Fibroblast of skin of left biceps (primary cell): ENCODE measurements at regions not wholly inside any gene's neighbourhood (a gene's known extent, or its start where the extent isn't known, plus 50 kb on each side); places are given as distances from the start of the nearest gene placed in this dataset.
"Not testable (repeated sequence)": the region's sequence is repeated elsewhere in the genome, so short reads cannot be mapped to it uniquely, and the experiment has no call there.

Experiments
- DNase-seq, 2 experiments: peaks; one replicate each; pipeline ENCODE4 v3.0.0-alpha.2; 2013; ENCODE audit warnings: low read depth in 2 of 2

DNA sequence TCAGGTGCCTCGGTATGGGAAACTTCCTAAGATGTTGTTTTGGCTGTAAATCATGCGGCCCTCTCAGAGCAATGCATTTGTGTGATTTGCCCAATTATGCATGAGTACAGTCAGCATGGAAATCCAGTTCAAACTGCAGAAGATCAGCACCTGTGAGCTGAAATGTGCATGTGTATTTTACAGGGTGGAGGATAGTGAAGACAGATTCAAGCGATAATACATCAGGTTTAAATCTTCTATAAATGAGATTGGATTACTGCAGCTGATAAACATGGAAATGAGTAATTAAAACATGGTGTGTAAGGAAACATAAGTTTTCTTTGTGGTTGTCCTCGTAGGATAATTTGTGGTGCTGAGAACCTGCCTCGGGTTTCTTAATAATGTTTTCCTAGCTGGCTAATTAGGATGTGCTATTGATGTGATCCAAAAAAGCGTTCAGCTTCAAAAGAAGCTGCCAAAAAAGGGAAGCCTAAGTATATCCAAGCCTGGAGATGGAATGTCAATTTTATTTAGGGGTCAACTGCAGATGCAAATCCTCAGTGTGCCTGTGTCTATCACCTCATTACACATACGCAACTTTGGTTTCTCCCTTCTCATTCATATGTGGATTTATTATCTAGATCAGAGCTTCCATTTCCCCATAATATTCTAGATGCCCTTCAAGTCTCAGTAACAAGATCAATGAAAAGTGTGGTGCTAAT, 117.1 kb upstream of the CCDC28A start:
- no peak for DNase-seq

DNA sequence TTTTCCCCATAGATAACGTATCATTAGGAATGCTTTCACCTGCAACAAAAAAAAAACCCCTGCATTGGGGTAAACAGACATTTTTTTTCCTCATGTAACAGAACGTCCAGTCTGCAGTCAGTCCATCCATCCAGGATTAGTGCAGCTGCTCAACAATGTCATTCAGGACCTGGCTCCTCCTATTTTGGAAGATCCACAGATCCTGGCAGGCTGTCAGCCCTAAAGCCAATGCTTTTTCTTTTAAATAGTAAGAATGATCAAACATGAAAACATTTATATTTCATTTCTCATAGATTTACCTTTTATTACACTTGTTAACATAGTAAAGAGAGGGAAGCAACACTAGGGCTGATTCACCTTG, 116.5 kb upstream of the CCDC28A start:
- no peak for DNase-seq

DNA sequence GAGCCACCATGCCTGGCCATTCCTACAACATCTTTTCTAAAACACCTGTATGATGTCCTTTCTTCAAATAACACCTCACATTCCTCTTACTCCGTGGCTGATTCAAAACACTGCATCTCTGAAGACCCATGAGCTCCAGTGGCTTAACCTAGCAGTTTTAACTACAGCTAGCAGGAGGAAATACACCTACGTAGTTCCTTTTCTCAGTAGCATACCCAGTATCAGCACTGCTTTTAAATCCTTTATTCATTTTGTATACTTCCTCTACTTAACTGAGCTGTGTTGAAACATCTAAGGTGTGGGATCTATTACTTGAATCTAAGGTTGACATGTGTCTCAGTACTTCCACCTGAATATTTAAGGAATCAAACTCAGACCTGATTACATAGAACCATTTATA, 113.6 kb upstream of the CCDC28A start:
- DNase-seq: no peak

DNA sequence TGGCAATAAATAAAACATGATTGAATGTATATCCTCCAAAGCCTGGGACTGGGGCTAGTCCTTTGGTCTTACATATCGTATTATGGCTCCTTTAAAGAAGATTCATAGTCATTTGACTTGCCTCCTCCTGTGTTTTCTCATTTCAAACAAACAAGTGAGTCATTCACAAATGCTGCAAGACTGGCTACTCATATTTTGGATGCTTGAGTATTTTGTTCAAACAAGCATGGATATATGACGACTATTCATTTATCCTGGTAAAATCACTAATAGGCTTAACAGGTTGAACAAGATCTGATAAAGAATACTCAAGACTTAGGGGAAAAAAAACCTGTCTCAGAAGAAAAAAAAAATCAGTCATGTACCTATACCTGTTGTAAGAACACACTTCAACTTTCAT, 111.1 kb upstream of the CCDC28A start:
- no peak for DNase-seq

DNA sequence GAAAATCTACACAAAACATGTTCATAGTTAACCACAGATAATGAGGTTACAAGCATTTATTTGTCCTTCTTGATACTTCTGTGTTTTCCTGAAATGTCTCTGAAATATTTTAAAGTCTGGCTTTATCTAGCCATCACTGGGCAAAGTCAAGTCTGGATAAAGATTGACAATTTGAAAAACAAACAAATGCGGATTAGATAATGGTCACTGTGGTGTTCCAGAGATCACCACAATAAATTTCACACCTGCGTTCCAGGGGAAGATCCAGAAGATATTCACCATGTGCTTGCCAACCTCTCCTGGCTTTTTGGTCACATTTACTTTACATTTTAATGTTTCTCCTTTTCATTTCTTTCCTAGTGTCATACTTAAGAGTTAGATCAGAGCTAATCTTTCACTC, 109.7 kb upstream of the CCDC28A start:
- DNase-seq: no peak

DNA sequence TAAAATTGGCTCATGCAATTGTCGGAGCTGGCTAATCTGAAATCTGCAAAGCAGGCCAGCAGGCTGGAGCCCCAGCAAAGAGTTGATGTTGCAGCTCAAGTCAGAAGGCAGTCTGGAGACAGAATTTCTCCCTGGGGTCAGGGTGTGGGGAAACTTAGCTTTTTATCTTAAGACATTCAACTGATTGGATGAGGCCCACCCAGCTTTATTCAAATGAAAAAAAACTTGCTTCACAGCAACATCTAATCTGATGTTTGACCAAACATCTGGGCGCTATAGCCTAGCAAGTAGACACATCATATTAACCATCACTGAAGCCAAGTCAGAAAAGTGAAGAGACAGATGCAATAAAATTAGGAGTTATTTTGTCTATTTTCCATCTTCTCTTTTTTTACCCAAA, 108.8 kb upstream of the CCDC28A start:
- no peak for DNase-seq

DNA sequence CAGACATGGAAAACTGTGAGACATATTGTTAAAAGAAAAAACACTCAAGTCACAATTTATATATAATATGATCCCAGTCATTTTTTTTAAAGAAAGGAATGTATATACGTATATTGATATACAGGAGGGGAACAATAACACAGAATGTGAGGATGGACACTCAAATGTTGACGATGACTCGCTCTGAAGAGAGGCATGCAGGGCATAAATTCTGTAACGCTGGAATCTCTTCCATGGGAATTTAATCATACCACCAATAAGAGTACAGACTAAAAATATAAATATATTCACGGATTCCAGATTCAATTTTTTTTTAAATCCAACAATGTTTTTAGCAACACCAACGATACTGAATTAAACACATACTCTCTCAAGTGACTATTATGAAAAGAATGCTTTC, 106.9 kb upstream of the CCDC28A start:
- no peak for DNase-seq

DNA sequence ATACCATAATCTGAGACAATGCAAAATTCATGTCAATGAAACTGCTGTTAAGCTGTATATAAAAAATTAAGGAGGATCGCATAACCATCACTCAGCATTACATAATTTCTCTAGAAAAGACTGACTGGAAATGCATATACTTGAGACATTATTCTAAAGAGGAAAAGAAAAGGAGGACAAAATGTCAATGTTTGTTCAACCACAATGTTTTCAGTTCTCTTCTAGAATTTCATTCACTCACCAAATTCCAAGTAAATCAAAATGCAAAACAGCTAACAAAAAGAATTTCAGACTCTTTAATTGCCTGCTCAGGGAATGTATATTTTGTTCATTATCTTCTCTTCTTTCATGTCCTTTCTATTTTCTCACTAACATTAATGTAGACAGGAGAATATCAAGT, 106.2 kb upstream of the CCDC28A start:
- DNase-seq: no peak

DNA sequence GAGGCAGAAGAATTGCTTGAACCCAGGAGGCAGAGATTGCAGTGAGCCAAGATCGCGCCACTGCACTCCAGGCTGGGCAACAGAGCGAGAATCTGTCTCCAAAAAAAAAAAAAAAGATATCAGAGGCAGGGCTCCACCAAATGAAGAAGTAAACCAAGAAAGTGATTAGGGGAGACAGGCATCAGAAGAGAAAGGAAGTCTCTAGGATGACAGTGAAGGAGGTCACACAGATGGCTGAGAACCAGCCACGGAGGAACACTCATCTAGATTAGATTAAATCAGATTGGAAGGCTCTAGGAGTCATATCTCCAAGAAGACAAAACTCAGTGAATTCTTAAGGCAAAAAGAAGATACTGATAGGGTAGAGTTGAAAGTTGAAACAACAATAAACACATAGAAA, 102.2 kb upstream of the CCDC28A start:
- no peak for DNase-seq

DNA sequence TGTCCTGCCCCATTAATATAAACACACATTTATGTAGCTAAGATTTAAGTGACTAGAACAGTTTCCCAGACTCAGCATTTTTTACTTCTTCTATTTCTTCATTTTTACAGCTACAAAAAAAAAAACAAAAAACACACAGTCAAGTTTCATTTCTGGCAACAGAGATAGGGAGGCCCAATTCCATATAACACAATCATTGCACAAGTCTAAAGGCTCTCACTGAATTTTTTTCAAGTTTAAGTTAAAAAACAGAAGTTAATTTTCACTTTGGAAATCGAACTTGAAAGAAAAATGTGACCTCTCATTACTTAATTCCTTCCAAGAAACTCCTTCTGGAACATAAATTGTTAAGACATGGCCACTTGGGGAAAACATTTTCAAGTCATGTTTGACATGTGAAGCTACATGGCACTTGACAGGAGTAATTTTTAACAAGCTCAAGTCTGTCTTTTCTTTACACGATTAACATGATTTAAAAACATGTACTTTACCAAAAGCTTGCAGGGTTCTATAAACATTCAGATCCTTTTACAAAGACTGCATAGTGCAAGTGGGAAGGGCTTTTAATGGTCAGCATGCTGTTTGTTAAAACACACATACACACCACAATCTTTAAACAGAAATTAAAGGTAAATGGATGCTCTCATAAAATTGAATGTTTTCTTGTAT, 100.1 kb upstream of the CCDC28A start:
- no peak for DNase-seq

DNA sequence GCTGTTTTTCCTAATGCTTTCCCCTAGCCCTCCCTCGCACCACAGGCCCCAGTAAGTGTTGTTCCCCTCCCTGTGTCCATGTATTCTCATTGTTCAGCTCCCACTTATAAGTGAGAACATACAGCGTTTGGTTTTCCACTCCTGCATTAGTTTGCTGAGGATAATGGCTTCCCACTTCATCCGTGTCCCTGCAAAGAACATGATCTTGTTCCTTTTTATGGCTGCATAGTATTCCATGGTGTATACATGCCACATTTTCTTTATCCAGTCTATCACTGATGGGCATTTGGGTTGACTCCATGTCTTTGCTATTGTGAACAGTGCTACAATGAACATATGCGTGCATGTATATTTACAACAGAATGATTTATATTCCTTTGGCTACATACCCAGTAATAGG, 99.1 kb upstream of the CCDC28A start:
- DNase-seq: not testable (repeated sequence)

DNA sequence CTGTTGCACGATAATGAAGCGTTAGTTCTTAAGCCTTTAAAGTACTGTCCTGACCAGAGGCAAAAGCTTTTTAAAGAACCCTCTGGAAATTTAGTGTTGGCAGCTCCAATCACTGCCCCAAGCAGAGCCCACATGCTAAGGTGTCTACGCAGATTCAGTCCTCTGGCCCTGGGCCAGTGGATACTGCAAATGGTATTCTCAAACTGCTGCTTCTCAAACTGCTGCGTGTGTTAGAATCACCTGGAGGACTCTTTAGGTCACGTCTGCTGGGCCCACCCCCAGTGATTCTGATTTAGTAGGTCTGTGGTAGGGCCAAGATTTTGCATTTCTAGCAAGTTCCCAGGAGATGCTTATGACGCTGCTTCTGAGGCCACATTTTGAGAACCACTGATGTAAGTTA, 96.0 kb upstream of the CCDC28A start:
- no peak for DNase-seq

DNA sequence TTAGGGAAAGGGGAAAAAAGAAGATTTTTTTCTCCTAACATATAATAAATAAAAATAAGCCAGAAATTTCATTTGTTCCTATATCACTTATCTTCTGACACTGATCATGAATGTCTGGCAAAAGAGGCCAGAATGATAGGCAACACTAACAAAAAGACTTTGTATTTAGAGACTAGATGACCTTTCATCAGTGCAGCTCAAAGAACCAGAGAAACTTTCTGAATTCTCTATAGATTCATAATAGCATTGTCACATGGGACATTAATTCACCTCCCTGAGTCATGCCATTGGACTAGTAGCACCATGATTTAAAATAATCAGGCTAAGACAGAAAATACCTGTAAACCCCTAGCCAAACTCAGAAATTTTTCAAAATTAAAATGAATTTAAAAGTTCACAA, 95.4 kb upstream of the CCDC28A start:
- DNase-seq: no peak

DNA sequence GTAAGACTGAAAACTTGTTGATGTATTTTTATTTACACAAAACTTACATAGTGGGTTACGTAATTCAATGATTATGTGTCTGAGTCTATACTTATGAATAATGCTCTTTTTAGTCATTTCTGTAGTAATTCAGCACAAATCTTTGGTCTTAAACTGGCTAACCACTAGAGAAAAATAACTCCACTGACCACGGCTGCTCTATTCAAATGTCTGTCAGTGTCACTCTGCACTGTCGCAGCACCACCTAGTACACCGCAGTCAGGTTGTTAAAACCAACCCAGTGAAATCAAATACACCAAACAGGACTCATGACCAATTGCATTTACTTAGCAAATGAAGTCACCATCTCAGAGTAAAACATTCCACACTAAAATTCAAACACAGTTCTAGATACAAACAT, 93.5 kb upstream of the CCDC28A start:
- no peak for DNase-seq

DNA sequence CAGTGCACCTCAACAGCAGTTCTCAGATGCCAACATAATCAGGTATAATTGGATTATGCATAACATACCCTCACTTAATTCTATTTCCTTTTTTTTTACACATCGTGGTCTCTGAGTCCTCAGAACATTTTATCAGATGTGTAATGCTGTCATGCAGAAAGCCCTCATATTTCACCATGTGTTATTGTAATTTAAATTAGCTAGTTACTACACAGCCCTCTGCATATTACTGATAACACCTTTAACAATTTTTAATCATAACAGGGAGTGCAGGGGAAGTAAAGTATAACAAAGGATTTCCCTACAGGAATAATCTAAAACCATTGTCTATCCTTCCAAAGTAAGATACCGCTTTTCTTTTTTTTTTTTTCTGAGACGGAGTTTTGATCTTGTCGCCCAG, 91.9 kb upstream of the CCDC28A start:
- DNase-seq: no peak

DNA sequence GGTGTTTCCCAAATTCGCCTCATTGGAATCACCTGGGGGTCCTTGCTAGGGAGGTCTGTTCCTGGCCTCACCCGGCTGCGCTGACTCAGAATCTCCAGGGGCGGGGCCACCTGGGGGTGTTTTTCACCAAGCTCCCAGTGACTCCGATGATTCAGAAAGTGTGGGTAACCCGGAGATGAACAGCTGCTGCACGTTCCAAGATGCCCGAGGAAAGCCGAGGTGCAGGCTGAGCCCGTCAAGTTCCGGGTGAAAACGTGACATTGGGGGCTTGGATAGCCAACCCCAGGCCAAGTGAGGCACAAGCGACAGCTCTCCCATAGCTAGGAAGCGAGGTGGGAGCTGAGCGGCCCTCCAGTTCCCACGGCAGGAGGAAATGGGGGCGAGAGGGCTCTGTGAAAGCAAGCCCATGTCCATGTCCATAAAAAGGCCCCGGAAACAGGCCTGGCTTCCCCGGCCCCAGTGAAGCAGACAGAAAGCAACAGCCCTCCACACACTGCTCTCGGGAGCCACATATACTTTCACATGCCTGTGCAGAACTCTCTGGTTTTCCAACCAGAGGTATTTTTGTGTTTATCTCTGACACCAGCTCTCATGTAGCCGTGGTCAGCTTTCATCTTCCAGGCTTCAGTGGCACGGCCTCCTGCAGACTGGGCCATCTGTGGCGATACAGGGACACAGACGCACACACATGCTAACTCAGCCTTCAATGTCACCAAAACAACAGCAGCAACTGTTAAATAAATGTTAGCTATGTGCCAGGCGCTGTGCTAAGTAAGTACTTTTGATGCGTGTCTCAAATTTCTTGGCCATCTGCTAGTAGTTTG, 90.7 kb upstream of the CCDC28A start:
- no peak for DNase-seq

DNA sequence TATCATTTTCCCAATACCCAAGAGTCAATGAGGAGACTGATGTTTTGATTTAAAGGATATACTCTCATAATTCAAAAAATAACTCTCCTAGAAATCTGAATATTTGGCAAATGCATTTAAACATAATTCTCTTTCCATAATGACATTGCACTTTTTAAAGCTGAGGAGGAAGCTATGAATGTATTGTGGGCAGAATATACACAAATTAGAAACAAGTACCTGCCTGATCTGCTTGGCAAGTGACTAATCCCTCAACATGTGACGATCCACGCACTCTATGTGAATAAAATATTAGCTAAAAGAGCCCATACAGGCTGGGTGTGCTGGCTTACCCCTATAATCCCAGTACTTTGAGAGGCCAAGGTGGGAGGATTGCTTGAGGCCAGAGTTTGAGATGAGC, 88.3 kb upstream of the CCDC28A start:
- DNase-seq: no peak

DNA sequence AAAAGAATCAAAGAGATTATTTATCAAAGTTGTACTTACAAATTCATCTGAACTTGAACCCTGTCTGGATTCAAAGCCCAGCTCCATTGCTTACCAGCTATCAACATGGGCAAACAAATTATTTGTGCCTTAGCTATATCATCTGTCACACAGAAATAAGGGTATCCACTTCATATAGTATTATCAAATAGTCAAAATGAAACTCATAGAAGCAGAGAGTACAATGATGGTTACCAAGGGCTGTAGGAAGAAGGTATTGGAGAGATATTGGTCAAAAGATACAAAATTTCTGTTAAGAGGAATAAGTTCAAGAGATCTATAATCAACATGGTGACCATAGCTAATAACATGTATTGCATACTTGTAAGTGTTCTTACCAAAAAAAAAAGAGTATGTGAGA, 87.8 kb upstream of the CCDC28A start:
- no peak for DNase-seq

DNA sequence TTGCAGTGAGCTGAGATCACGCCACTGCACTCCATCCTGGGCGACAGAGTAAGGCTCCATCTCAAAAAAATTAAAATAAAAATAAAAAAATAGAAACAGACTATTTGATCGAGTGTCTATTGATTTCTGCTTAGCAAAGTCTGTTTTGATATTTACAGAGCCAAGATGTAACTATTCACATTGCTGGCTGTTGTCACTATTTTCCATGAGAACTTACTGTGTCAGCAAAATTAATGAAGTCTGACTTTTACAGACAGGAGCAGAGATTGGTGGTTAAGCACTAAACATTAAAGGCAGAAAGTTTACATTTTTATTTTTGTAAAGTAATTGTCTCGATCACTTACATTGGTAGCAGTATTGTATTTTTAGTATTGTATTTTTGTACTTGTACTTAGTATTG, 85.0 kb upstream of the CCDC28A start:
- no peak for DNase-seq

DNA sequence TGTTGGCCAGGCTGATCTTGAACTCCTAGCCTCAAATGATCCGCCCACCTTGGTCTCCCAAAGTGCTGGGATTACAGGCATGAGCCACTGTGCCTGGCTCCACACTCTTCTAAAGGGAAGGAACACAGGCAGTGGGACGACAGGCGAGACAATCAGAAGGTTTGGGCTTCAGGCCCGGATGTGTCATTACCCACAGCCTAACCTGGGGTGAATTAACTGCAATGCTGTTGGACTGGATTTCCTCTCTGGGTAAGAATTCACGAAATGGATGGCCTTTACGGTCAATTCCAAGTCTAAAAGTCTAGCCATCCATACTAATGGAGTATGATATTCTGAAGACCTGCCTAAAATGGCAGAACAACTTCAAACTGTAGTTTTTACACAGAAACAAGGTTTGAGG, 83.7 kb upstream of the CCDC28A start:
- no peak for DNase-seq

DNA sequence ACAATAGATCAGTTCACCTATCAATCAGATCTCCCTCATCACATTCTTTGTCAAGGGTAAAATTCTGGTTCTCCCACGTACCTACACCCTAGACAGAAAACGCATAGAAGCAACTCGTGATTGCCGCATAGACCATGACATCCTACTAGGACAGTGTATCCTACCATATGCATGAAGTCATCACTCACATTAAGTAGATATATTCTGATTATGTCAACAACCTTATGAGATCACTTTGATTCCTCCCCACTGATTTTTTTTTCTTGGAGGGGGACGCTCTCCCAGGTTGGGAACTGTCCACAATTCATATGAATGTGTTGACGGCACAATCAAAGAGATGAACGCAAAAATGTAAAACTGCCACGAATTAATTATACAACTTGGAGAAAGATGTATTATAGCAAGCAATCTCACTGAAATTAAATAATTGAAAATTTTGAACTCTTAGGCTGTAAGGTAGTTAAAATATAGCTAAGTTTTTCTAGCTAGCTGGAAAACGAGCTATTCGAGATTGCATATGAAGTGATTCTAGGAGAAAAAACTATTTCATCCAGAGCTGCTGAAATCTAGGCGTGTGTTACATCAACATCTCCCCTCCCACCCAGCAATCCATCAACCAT, 82.5 kb upstream of the CCDC28A start:
- DNase-seq: no peak

DNA sequence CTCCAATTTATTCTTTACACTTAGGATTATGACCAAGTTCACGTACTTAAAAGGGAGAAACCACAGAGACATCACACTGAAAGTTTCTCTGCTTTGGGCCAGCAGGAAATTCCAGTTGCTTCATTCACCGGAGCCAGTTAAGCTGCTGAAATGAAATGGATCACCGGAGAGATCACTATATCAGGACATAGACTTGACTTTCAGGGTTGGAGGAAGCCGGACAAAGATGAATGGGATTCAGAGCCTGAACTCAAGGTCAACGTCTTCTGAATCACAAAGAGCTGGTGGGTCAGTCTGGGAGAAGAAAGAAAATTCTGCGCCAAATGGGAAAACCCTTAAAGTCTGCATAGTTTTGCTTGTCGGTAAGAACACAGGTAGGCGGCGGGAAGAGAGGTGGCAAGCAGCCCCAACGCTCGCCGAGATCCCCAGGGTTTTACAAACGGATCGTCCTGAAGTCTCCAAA, 81.9 kb upstream of the CCDC28A start:
- DNase-seq: peak; percentile 68 to 74
